ENCODE measurements at regions not wholly inside any gene's neighbourhood (a gene's known extent, or its start where the extent isn't known, plus 50 kb on each side); places are given as distances from the start of the nearest gene placed in this dataset.
"Not testable (repeated sequence)": the region's sequence is repeated elsewhere in the genome, so short reads cannot be mapped to it uniquely, and the experiment has no call there.

DNA sequence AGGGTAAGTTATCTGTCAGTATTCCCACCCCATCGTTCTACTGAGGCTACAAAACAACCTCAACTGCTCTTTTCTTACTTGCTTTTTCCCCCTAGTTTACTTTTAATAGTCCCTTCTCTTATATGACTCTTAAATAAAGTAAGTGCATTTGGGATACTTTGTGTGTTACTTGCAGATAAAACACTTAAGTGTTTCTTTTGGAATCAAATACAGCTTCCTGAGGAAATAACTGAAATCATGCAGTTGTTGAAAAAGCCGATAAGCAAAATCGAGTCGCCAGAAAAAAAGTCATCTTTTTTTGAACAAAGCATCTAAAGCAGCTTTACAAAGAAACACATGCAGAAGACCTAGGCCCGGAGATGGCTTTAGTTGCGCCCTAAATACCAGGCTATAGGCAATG, 53.5 kb upstream of the EPB41L4A start:
- no peak for DNase-seq

DNA sequence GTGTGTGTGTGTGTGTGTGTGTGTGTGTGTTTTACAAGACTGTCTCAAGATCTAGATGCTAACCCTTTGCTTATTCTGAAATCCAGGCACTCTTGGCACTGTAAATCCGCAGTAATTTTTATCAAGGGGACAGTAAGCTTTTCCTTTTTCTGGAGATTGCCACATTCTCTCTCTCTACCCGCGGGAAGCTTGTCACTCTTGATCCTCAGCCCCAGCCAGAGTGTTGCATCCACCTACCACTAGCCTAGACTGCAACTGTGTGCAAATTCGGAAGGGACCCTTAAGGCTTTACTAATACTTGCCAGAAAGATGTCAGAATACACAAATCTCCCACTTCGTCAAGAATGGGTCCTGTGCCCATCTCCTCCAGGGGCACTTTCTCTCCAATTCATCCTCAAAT, 54.9 kb upstream of the EPB41L4A start:
- DNase-seq, result no peak

DNA sequence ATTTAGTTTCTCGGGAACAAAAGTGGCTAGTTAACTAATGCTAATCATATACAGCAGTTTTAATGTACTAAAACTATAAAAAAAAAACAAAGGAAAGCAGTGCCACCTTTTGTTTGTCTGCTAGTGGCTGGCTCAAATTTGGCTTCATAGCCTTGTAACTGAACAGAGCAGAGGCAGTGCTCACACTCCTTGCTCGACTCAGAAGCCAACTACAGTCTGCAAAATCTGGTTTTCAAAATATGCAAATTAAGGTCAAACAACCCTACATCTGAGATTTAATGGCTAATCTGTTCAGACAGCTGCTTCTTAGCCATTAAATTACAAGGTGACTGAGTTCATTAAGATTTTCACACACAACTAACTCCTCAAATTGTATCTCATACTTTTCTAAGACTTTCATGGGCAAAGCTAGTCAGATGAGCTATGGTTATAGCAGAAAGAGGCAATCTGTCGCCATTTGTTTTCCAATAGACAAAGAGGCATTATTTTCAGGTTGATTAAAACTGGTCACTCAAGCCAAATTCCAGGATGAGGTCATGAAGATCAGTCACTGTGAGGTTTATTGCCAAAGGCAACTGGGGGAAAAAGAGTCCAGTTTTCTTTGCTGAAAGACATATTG, 56.8 kb upstream of the EPB41L4A start:
- peak; percentile 15 for DNase-seq

DNA sequence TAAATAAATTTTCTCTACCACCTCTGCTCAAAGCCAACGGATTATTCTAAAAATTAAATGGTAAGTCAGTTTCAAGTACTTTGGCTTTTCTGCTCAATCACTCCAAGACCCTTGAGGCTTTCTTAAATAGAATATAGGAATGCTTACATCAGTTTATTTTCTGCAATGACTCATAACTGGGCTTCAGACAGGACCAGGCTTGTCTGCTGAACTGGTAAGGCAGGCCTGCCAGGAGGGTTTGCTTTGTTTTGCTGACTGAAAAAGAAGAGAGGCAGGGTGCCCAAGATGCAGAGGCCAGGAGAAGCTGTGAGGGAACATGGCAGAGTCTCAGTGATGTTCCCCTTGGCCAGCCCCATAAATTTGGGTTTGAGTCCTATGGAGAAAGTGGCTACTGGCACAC, 60.3 kb upstream of the EPB41L4A start:
- DNase-seq, result no peak

DNA sequence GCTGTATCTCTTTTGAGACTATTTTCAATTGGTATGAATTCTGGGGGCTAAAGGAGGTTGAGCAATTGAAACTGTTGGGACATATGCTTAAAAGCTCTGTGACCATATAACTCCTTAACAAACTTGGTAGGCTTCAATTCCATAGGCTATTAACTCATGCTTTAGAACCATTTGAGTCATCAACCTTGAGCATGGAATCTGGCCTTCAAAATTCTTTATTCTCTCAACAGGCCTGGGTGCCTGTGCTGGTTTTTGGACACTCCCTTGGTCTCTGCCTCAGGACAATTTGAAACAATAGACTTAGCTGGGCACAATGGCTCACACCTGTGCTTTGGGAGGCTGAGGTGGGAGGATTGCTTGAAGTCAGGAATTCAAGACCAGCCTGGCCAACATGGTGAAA, 61.4 kb upstream of the EPB41L4A start:
- no peak for DNase-seq

DNA sequence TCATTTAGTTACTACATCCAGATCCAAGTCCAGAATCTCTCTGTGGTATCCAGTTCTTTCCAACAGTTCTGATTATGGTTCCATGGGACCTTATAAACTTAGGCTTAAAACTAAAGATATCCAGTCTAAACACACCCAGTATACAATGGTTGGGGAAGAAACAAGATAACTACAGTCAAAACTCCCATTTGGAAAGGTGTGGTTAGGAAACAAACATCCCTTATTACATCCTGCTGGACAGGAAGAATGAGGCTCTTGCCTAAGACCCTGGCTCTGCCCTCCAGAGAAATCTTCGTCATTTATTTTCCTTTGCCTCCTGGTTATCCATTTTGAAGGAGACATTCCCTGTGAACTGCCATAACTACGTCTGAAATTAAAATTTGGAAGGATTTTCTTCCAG, 64.6 kb upstream of the EPB41L4A start:
- no peak for DNase-seq

DNA sequence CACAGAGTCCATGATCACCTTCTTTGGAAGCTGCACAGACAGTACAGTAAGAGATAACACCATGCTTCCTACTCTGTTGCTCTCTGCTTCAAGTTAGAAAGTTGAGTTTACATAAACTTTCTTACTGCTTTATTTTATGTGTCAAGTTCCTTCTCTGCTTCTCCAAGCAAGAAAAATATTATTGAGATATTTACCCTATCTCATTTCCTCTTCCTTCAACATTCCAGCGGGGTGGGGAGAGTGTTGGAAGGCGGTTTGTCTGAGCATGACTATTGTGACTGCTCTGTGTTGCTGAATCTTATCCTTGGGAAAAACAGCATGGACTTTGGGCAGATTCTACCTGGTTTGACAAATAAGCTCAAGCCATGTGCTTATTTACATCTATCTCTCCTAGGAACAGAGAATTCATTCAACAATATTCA, 66.9 kb upstream of the EPB41L4A start:
- DNase-seq, result no peak

DNA sequence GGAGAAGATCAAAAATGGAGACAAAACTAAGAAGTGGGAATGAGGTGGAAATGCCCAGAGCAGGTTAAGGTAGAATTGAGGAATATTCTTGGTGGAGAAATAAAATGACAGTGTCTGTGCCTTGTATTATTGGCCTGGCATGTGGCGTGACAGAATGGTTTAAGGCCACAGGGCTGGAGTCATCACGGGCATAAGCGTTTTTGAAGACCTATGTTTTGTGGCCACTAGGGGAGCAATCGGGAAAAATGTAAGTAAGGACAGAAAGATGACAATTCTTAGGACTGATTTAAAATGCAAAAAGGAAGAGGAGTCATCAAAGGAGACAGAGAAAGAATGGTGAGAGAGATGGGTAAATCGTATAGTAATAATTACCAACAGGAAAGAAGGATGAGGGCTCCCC, 72.2 kb upstream of the EPB41L4A start:
- DNase-seq, result no peak

DNA sequence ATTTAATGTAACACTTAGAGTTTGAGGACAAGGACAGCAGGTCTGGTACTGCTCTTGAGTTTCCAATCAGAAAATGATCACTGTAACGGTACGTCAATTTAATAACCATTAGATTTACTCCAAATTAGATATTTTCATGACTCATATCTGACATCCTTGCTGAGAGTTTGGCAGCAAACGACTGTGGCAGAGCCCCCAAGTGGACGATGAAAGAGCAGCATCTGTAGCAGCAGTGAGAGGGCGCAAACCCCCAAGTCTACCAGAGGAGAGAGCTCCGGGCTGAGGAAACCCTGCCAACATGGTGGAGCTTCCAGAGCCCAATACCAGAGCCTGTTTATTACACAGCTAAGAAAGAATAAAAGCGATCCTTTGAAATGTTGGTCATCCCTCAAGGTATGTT, 73.2 kb upstream of the EPB41L4A start:
- DNase-seq, result no peak

DNA sequence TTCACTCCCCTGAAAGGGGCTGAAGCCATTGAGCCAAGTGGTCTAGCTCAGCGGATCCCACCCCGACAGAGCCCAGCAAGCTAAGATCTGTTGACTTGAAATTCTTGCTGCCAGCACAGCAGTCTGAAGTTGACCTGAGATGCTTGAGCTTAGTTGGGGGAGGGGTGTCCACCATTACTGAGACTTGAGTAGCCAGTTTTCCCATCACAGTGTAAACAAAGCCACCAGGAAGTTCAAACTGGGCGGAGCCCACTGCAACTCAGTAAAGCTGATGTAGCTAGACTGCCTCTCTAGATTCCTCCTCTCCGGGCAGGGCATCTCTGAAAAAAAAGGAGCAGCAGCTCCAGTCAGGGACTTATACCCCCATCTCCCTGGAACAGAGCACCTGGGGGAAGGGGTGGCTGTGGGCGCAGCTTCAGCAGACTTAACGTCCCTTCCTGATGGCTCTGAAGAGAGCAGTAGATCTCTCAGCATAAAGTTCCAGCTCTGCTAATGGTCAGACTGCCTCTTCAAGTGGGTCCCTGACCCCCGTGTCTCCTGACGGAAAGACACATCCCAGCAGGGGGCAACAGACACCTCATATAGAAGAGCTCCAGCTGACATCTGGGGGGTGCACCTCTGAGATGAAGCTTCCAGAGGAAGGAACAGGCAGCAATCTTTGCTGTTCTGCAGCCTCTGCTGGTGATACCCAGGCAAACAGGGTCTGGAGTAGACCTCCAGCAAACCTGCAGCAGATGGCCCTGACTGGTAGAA, 84.8 kb upstream of the EPB41L4A start:
- DNase-seq, result not testable (repeated sequence)

DNA sequence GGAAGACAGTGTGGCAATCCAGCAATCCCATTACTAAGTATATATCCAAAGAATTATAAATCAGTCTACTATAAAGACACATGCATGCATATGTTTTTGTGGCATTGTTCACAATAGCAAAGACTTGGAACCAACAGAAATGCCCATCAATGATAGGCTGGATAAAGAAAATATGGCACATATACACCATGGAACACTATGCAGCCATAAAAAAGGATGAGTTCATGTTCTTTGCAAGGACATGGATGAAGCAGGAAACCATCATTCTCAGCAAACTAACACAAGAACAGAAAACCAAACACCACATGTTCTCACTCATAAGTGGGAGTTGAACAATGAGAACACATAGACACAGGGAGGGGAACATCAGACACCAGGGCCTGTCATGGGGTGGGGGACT, 90.0 kb upstream of the EPB41L4A start:
- DNase-seq, result not testable (repeated sequence)

DNA sequence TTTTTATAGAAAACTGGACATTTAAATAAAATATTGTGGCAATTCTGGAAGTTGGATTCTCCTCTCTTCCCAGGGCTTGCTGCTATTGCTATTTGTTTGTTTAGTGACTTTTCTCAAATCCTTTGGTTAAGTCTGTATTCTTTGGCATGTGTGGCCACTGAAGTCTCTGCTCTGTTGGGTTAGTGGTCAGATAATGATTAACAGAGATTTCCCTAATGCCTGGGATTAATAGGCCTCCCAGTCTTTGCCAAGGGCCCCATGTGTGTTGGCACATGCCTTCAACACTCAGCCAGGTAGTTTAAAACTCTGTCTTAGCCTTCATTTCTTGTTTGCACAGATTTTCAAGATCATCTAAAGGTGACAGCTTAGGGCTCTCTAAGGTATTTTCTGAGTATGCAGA, 92.8 kb upstream of the EPB41L4A start:
- no peak for DNase-seq

DNA sequence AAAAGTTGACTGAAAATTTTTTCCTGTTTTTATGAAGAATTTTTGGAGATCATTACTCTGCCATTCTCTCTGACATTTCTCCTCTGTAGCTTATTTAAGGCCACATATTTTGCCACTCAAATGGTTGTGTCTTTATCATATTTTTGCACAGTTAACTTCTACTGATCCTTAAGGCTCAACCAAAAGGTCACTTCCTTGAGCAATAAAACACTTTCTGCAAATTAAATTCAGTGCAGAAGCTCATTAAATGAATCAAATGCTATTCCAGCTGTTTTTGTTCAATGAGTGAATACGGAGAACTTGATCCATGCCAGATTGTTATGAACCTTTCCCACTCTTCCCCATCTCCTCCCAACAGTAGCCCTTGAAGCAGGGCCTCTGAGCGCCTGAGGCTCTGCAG, 93.8 kb upstream of the EPB41L4A start:
- DNase-seq, result no peak

DNA sequence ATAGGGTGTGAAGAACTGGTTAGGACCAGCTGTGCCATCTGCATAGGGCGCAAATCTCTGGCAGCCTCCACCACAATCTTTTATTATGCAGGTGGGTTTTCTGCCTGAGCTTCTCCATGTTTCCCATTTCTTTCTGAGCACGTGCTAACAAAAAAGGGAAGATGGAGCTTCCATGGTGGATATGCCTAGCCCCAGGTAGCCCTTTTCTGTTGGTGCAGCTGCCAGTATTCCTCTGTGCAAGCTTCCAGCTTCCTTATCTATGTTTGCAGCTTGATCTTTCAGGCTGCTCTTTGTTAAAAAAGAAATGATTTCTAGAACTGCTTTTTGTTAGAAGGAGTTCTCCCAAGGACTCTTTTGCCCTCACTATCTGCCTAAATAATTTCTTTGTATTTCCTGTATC, 95.0 kb upstream of the EPB41L4A start:
- DNase-seq, result no peak

DNA sequence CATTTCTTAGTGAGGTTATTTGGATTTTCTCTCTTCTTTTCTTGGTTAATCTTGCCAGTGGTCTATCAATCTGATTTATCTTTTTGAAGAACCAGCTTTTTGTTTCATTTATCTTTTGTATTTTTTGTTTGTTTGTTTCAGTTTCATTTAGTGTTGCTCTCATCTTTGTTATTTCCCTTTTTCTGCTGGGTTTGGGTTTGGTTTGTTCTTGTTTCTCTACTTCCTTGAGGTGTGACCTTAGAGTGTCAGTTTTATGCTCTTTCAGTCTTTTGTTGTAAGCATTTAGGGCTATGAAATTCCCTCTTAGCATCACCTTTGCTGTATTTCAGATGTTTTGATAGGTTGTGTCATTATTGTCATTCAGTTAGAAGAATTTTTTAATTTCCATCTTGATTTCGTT, 101.4 kb upstream of the EPB41L4A start:
- DNase-seq, result not testable (repeated sequence)

DNA sequence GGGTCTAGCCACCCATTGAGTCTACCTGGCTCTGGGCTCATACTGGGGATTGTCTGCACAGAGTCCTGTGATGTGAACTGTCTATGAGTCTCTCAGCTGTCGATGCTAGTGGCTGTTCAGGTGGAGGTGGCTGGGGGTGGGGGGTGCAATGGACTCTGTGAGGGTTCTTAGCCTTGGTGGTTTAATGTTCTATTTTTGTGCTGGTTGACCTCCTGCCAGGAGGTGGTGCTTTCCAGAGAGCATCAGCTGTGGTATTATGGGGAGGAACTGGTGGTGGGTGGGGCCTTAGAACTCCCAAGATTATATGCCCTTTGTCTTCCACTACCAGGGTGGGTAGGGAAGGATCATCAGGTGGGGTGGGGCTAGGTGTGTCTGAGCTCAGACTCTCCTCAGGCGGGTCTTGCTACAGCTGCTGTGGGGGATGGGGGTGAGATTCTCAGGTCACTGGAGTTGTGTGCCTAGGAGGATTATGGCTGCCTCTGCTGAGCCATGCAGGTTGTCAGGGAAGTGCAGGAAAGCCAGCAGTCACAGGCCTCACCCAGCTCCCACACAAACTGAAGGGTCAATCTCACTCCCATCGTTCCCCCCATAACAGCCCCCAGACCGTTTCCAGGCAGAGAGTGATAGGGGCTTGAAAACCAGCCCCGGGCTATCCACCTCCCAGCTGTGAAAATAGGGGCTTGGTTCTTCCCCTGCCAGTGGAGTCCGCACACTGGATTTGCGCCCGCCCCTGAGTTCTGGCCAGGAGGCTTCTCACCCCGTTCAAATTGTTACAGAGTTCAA, 104.0 kb upstream of the EPB41L4A start:
- not testable (repeated sequence) for DNase-seq

DNA sequence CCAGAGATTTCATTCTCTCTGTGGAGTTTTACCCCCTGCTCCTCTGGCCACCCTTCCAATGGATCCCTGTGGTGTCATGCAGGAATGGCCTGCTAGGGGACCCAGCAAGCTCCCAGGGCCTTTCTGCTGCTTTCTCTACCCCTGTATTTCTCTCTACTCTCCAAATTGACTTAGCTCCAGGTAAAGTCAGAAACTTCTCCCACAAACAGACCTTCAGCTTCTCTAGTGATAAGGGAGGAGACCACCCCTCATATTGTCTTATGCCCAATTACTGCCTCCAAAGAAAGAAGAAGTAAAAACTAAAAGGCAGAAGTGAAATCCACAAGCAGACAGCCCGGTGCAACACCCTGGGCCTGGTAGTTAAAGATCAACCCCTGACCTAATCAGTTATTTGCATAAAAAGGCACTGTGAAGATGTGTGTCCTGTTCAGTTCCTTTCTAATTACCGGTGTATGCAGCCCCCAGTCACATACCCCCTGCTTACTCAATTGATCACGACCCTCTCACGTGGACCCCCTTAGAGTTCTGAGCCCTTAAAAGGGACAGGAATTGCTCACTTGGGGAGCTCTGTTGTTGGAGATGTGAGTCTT, 104.7 kb upstream of the EPB41L4A start:
- not testable (repeated sequence) for DNase-seq

DNA sequence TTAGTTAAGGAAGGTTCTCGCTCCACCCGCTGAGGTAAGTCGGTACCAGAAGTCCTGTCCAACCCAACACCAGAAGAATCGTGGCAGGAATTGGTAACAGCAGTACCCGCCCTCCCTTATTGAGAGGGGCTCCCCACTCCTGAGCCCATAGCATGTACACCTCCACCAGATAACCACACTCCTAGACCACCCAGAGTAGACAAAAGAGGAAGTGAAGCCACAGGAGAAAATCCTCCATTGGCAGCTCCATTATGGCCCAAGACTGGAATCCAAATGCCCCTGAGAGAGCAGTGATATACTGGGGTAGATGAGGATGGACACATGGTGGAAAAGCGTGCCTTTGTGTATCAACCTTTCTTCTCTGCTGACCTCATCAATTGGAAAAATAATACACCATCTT, 106.1 kb upstream of the EPB41L4A start:
- no peak for DNase-seq

DNA sequence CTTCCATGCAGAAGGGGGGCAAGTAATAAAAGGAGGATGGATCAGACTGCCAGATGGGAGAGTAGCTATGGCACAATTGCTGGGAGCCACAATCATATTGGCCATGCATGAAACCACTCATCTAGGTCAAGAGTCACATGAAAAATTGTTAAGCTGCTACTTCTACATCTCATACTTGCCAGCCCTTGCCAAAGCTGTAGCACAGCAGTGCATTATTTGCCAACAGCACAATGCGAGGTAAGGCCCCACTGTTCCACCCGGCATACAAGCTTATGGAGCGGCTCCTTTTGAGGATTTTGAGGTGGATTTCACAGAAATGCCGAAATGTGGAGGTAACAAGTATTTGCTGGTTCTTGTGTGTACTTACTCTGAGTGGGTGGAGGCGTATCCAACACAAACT, 109.9 kb upstream of the EPB41L4A start:
- DNase-seq, result no peak

DNA sequence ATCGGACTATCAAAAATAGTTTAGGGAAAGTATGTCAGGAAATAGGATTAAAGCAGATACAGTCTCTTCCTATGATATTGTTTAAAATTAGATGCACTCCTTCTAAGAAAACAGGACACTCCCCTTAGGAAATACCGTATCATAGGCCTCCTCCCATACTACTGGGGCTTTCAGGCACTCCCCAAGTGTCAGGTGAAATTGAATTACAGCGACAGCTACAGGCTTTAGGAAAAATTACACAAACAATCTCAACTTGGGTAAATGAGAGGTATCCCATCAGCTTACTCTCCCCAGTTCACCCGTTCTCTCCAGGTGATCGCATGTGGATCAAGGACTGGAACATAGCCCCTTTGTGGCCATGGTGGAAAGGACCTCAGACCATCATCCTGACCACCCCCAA, 110.4 kb upstream of the EPB41L4A start:
- DNase-seq, result no peak

DNA sequence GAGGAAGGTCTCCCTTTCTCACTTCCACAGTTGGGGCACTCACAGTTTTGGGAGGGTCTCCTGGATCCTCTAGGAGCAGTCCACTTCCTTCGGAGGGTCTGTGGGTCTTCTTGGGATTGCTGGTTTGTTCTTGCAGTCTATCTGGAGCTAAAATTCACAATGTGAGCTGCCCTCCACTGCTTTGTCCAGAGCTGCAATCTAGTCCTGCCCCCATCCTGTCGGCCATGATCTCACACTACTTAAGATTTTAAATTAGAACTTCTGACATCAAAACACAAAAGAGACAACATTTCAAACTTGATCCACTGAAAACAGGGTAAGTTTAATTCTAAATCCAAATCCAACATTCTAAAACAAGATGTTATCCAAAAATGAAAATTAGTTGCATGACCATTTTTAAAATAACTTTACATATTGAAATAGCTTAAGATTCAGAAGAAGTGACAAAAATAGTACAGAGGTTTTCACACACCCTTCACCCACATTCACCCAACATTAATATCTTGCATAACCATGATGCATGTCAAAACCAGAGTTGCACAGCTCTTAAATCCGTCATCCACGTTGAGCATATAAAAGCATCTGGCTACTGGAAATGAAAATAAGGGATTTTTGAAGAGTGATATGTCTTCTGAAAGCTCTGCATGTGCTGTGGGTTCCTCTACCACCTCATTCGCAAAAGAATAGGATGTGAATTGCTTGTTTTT, 113.7 kb upstream of the EPB41L4A start:
- no peak for DNase-seq

DNA sequence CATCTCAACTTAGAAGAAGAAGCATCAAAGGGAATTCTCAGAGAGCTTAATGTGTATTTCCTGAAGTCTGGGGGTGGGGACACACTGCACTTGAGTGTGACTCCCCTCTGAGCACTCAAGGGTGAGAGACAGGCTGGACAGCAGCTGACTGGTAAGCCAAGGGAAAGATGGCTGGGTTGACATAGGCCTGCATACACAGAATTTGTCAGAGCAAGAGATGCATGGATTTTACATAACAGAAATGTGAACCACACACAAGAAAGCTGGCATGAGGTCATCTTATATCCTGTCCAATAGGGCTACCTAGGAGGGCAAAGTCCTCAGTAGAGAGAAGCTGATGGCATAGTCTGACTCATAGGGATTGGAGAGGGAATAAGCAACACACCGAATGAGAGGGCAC, 114.3 kb upstream of the EPB41L4A start:
- DNase-seq, result no peak

Data from right kidney (tissue), 1 donor.